ENCODE measurements at regions not wholly inside any gene's neighbourhood (a gene's known extent, or its start where the extent isn't known, plus 50 kb on each side); places are given as distances from the start of the nearest gene placed in this dataset.

DNA sequence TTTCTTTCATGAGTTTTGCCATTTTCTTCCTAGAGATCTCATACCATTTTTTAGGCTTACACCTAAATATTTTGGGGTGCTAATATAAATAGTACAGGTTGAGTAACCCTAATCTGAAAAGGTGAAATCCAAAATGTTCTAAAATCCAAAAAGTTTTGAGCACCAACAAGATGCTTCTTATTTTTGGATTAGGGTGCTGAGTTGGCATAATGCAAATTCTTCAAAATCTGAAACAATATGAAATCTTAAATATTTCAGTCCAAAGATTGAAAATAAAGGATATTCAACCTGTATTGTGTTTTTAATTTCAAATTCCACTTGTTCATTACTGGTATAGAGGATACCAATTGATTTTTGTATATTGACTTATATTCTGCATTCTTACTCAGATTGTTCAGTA, 51.1 kb upstream of the KCNK2 start:
- DNase-seq (ENCODE audit: low spot score) = no peak
- Mint-ChIP-seq H3K27me3 (ENCODE audit: low read depth) (peaks cover 15% of the 10 kb centered on the region), H3K4me3 (ENCODE audit: unreplicated experiment) (no peak overlapping the region), H3K36me3 (ENCODE audit: low read depth) (no peaks in the 10 kb centered on the region), H3K4me1 (ENCODE audit: low read depth) (no peaks in the 10 kb centered on the region), H3K9me3 (ENCODE audit: low read depth) (no peaks in the 10 kb centered on the region), H3K27ac (ENCODE audit: unreplicated experiment) (no peak overlapping the region)
- TF ChIP-seq, protein P1, sequence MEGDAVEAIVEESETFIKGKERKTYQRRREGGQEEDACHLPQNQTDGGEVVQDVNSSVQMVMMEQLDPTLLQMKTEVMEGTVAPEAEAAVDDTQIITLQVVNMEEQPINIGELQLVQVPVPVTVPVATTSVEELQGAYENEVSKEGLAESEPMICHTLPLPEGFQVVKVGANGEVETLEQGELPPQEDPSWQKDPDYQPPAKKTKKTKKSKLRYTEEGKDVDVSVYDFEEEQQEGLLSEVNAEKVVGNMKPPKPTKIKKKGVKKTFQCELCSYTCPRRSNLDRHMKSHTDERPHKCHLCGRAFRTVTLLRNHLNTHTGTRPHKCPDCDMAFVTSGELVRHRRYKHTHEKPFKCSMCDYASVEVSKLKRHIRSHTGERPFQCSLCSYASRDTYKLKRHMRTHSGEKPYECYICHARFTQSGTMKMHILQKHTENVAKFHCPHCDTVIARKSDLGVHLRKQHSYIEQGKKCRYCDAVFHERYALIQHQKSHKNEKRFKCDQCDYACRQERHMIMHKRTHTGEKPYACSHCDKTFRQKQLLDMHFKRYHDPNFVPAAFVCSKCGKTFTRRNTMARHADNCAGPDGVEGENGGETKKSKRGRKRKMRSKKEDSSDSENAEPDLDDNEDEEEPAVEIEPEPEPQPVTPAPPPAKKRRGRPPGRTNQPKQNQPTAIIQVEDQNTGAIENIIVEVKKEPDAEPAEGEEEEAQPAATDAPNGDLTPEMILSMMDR (IDR thresholded peaks at IDR 0.05) = no peak

Measured in chondrocyte (in vitro differentiated cells).